ENCODE measurements at regions not wholly inside any gene's neighbourhood (a gene's known extent, or its start where the extent isn't known, plus 50 kb on each side); places are given as distances from the start of the nearest gene placed in this dataset.

DNA sequence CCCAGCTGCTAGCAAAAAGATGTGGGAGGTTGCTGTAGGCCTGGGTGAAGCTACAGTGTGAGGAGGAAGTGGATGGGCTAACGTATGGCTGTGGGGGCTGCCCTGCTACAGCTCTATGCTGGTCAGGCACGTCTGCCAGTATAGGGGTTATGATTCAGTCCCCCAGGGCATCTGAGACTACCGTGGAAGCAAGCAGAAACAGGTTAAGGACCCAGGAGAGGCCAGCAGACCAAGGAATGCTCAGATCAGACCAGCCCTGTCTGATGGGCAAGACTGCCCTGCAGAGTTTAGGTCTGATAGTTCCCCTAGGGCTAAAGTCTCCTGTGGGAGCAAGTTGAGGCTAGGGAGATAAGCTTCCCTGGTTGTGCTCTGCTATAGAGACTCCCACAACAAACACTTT lies 416.1 kb upstream of the CTNND2 start:
- H3K9me3 Mint-ChIP-seq = peaks cover 11% of the 10 kb centered on the region
- Histone ChIP-seq H3K27me3 (ENCODE audit: control insufficient read depth, insufficient read depth, low read length, poor library complexity, severe bottlenecking) (no peaks in the 10 kb centered on the region), H3K4me3 (ENCODE audit: low read length) (no peak overlapping the region), H3K9ac (ENCODE audit: extremely low read depth, low read length, poor library complexity, severe bottlenecking) (no peak overlapping the region), H3K36me3 (ENCODE audit: control insufficient read depth, insufficient read depth, low read length) (no peaks in the 10 kb centered on the region), H3K9me3 (ENCODE audit: control insufficient read depth, low read length) (peaks cover 8% of the 10 kb centered on the region), H3K27ac (ENCODE audit: low read depth, low read length) (no peak overlapping the region), H3K4me1 (ENCODE audit: control insufficient read depth, insufficient read depth, low read length) (no peaks in the 10 kb centered on the region)
- 95 to 100% methylated on average over 1 to 3 of the region's 3 CpGs for WGBS, 2 experiments (ENCODE audit: insufficient coverage in 1 of 2, insufficient read length in 1 of 2)
- H3K27ac Mint-ChIP-seq = no peak overlapping the region
- no peaks in the 10 kb centered on the region for H3K27me3 Mint-ChIP-seq (ENCODE audit: insufficient read depth)
- H3K36me3 Mint-ChIP-seq (ENCODE audit: low read depth) = no peaks in the 10 kb centered on the region
- no peak for TF ChIP-seq CTCF (conservative IDR thresholded peaks at IDR 0.05)
- DNase-seq = no peak
- no peak overlapping the region for H3K4me3 Mint-ChIP-seq
- peaks cover 24% of the 10 kb centered on the region for H3K4me1 Mint-ChIP-seq

DNA sequence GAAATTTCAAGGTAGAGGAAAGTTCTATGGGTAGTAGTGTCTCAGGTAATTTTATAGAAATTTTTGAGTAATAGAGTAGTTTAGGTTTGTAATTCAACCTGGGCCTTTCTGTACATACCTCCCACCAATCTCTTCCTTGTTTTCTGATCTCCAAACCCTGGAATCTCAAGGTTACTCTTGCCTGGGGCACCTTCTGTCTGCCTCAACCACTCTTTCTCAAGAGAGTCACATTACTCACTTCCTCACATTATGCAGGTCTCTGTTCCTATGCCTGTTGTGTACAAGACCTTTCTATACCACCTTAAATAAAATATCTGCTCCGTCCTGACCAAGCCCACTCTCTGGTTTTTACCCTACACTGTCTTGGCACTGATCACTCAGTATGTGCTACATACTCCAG lies 412.6 kb upstream of the CTNND2 start:
- 90 to 100% methylated on average over 1 of the region's 1 CpG for WGBS, 2 experiments (ENCODE audit: insufficient coverage in 1 of 2, insufficient read length in 1 of 2)
- Histone ChIP-seq H3K9ac (ENCODE audit: extremely low read depth, low read length, poor library complexity, severe bottlenecking) (no peak overlapping the region), H3K4me1 (ENCODE audit: control insufficient read depth, insufficient read depth, low read length) (no peaks in the 10 kb centered on the region), H3K4me3 (ENCODE audit: low read length) (no peak overlapping the region), H3K9me3 (ENCODE audit: control insufficient read depth, low read length) (peaks cover 8% of the 10 kb centered on the region), H3K27me3 (ENCODE audit: control insufficient read depth, insufficient read depth, low read length, poor library complexity, severe bottlenecking) (no peaks in the 10 kb centered on the region), H3K27ac (ENCODE audit: low read depth, low read length) (no peak overlapping the region), H3K36me3 (ENCODE audit: control insufficient read depth, insufficient read depth, low read length) (no peaks in the 10 kb centered on the region)
- Mint-ChIP-seq H3K4me3 (no peak overlapping the region), H3K36me3 (ENCODE audit: low read depth) (no peaks in the 10 kb centered on the region), H3K4me1 (peaks cover 3% of the 10 kb centered on the region), H3K27ac (no peak overlapping the region), H3K9me3 (peaks cover 11% of the 10 kb centered on the region), H3K27me3 (ENCODE audit: insufficient read depth) (no peaks in the 10 kb centered on the region)
- DNase-seq = no peak
- TF ChIP-seq CTCF (conservative IDR thresholded peaks at IDR 0.05) = no peak

- DNase-seq = no peak
- Mint-ChIP-seq H3K36me3 (ENCODE audit: low read depth) (no peaks in the 10 kb centered on the region), H3K9me3 (peaks cover 7% of the 10 kb centered on the region), H3K27me3 (ENCODE audit: insufficient read depth) (no peaks in the 10 kb centered on the region), H3K4me3 (no peak overlapping the region), H3K27ac (no peak overlapping the region), H3K4me1 (no peaks in the 10 kb centered on the region)
- H3K27ac ChIP-seq (ENCODE audit: low read depth, low read length) = no peak overlapping the region
- 81% methylated on average over 1 of the region's 1 CpG; no CpG with 5 or more reads in 1 of the 2 experiments for WGBS, 2 experiments (ENCODE audit: insufficient coverage in 1 of 2, insufficient read length in 1 of 2)
- no peaks in the 10 kb centered on the region for H3K36me3 ChIP-seq (ENCODE audit: control insufficient read depth, insufficient read depth, low read length)
- no peaks in the 10 kb centered on the region for H3K4me1 ChIP-seq (ENCODE audit: control insufficient read depth, insufficient read depth, low read length)
- H3K27me3 ChIP-seq (ENCODE audit: control insufficient read depth, insufficient read depth, low read length, poor library complexity, severe bottlenecking) = no peaks in the 10 kb centered on the region
- H3K9ac ChIP-seq (ENCODE audit: extremely low read depth, low read length, poor library complexity, severe bottlenecking) = no peak overlapping the region
- no peak for TF ChIP-seq CTCF (conservative IDR thresholded peaks at IDR 0.05)
- no peak overlapping the region for H3K4me3 ChIP-seq (ENCODE audit: low read length)
- H3K9me3 ChIP-seq (ENCODE audit: control insufficient read depth, low read length) = peaks cover 8% of the 10 kb centered on the region
These were observed 411.2 kb upstream of the CTNND2 start for GRCh38 chr5:12315461-12315860.
